NCI-H69 (cell line): ENCODE measurements at regions not wholly inside any gene's neighbourhood (a gene's known extent, or its start where the extent isn't known, plus 50 kb on each side); places are given as distances from the start of the nearest gene placed in this dataset.

Experiments
- DNase-seq: peaks from one replicate; lab custom pipeline; 2025; lab: John Stamatoyannopoulos, UW

DNA sequence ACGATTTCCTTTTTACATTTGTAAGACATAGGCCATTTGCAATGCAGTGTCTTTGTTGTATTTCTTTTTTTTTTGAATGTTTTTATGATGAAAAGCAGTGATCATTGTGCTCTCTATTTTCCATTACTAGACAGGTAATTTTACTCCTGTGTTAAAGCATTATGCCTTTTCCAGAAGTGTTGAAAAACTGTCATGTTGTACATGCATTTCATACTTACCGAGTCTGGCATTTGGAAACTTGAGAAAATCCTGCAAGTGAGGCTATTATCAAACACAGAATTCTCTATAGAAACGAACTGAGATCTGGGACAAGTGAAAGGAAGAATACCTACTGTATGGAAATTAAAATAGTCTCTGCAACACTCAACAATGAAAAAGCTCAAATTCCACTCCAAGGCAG is 78.6 kb upstream of the CNR1 start:
- no peak for DNase-seq

DNA sequence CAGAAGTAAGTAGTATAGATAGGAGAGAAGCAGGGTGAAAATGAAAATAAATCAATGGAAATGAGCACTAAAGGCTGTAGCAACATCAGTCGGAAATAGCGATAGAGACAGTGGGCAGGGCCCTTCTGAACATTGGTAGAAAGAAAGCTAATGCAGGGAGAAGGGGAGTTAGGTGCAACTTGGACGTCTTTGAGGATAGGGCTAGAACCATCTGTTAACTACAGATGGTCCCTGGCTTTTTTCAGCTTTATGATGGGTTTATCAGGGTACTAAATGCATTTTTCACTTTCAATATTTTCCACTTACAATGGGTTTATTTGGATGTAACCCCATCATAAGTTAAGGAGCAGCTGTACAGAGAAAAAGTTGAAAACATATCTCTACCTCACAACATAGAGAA is 72.8 kb upstream of the CNR1 start:
- no peak for DNase-seq

- DNase-seq, result peak; percentile 44
These were observed 71.9 kb upstream of the CNR1 start for GRCh38 chr6:88238065-88238464.

GRCh38 chr6:88236612-88237360 is 70.6 kb upstream of the CNR1 start:
- DNase-seq, result no peak

GRCh38 chr6:88232753-88233152 is 66.6 kb upstream of the CNR1 start:
- no peak for DNase-seq

GRCh38 chr6:88223298-88223697 is 57.2 kb upstream of the CNR1 start:
- DNase-seq, result no peak

DNA sequence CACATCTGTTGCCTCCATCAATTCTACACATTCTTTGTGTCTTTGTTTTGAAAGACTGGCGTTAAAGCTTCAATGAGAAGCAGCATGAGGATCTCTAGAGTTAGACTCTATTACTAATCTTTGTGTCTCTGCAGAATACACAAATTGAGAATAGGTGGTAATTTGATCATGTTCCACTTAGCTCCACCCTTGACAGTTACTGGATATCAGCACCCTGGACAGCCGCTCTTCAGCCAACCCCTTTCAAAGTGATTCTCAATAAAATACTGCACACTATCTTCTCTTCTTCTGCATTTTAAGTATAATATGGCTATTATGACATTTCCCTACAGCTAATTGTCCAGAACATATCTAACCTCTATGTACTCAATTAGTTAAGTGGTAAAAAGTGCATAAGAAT is 54.3 kb upstream of the CNR1 start:
- DNase-seq, result peak; percentile 95

- DNase-seq, result no peak
These were observed 50.0 kb upstream of the CNR1 start for GRCh38 chr6:88216182-88216581.
